HepG2 (cell line): ENCODE measurements at regions not wholly inside any gene's neighbourhood (a gene's known extent, or its start where the extent isn't known, plus 50 kb on each side); places are given as distances from the start of the nearest gene placed in this dataset.

Source experiments
- ATAC-seq: fragments of 200-7000 bp; cut with Tn5 transposase; 3 replicates; pipeline ENCODE4 v1.9.1; 2020; ENCODE audit warnings: mild to moderate bottlenecking, moderate library complexity
- BruUV-seq: library from RNA; stranded (reverse); fragments of 400-500 nt; replicated peaks from 2 replicates; lab custom pipeline; 2021; lab: Mats Ljungman, UMichigan
- CTCF ChIA-PET: fragments of 300-600 bp; formaldehyde crosslinking; extraction: SDS; loops from one replicate; lab custom pipeline; 2021; ENCODE audit warnings: low total read pairs, inconsistent platforms, low intra/inter-chr PET ratio; lab: Yijun Ruan, JAX
- POLR2A ChIA-PET: fragments of 350-600 bp; sonication (Branson Sonifier 250); formaldehyde crosslinking; loops from one replicate; lab custom pipeline; 2020; ENCODE audit warnings: antibody characterized with exemption, inconsistent platforms; lab: Yijun Ruan, JAX
- DNase-seq: peaks from one replicate; pipeline ENCODE4 v3.0.0-alpha.2; 2015; ENCODE audit warnings: low spot score
- FAIRE-seq: peaks from 3 replicates; lab custom pipeline; 2011; peaks lifted over from hg19 to GRCh38; lab: Jason Lieb, UNC
- H2AFZ ChIP-seq: one replicate; pipeline ENCODE4 v1.6.1; 2011; ENCODE audit warnings: low read length, inconsistent platforms
- H3K27ac ChIP-seq: fragments of 300-600 bp; 3 replicates; pipeline ENCODE4 v1.8.0; 2011; ENCODE audit warnings: mixed run types, mild to moderate bottlenecking, mixed read lengths, low read length, inconsistent platforms; ENCODE audit not compliant: insufficient read depth; ENCODE audit errors: extremely low read length
- H3K27me3 ChIP-seq, 2 experiments: fragments of 200-600 bp in 1 of 2; 2 replicates in 1 of 2; 3 replicates in 1 of 2; pipeline versions ENCODE4 v1.6.0 to v1.8.0; 2011; ENCODE audit warnings: low read length in 2 of 2, mild to moderate bottlenecking in 2 of 2, moderate library complexity in 2 of 2, inconsistent platforms in 1 of 2; ENCODE audit not compliant: insufficient read depth in 2 of 2, control insufficient read depth in 1 of 2
- H3K36me3 ChIP-seq, 2 experiments: fragments of 200-600 bp in 1 of 2; replicated peaks in 1 of 2; 2 replicates in 1 of 2; 3 replicates in 1 of 2; pipeline versions ENCODE4 v1.5.1 to v1.8.0; 2011; ENCODE audit warnings: low read length in 2 of 2, inconsistent platforms in 1 of 2; ENCODE audit not compliant: insufficient read depth in 2 of 2, control insufficient read depth in 1 of 2
- H3K4me1 ChIP-seq: 2 replicates; pipeline ENCODE4 v1.5.1; 2012; ENCODE audit warnings: low read length, inconsistent platforms; ENCODE audit not compliant: insufficient read depth
- H3K4me2 ChIP-seq: 2 replicates; pipeline ENCODE4 v1.6.0; 2011; ENCODE audit warnings: low read depth, low read length, inconsistent platforms
- H3K4me3 ChIP-seq, 3 experiments: fragments of 200-600 bp in 1 of 3; sonication (generic), shearing (Covaris generic) in 1 of 3; replicated peaks in 1 of 3; 2 replicates each; pipeline ENCODE4 v1.5.1; 2011 to 2016; ENCODE audit warnings: low read length in 3 of 3, inconsistent platforms in 2 of 3, low read depth in 2 of 3, mild to moderate bottlenecking in 2 of 3, control low read depth in 1 of 3, mixed read lengths in 1 of 3; ENCODE audit not compliant: insufficient read depth in 1 of 3
- H3K79me2 ChIP-seq: one replicate; pipeline ENCODE4 v1.6.1; 2011; ENCODE audit warnings: low read length, inconsistent platforms; ENCODE audit not compliant: insufficient read depth
- H3K9ac ChIP-seq: 2 replicates; pipeline ENCODE4 v1.6.0; 2011; ENCODE audit warnings: mild to moderate bottlenecking, low read depth, low read length, inconsistent platforms; ENCODE audit not compliant: insufficient read depth
- H3K9me3 ChIP-seq: 2 replicates; pipeline ENCODE4 v1.5.1; 2012; ENCODE audit warnings: mild to moderate bottlenecking, low read length
- H4K20me1 ChIP-seq: 2 replicates; pipeline ENCODE4 v1.6.0; 2011; ENCODE audit warnings: inconsistent platforms, mild to moderate bottlenecking, low read length, moderate library complexity; ENCODE audit not compliant: insufficient read depth
- BCLAF1 ChIP-seq: fragments of 450-650 bp; IDR thresholded peaks from 2 replicates; pipeline ENCODE4 v1.6.1; 2017; ENCODE audit warnings: mild to moderate bottlenecking
- KLF12 ChIP-seq: sonication (generic); formaldehyde crosslinking; IDR thresholded peaks from 2 replicates; pipeline ENCODE4 v1.4.0; 2020; ENCODE audit warnings: missing genetic modification reagents, borderline replicate concordance
- PHF5A ChIP-seq: IDR thresholded peaks from one replicate; pipeline ENCODE4 v1.6.1; 2018; ENCODE audit warnings: low read depth, missing genetic modification reagents; ENCODE audit not compliant: unreplicated experiment
- TAF1 ChIP-seq: sonication (generic); formaldehyde crosslinking; IDR thresholded peaks from 2 replicates; pipeline ENCODE4 v1.4.0; 2020; ENCODE audit warnings: missing genetic modification reagents
- TFE3 ChIP-seq: IDR thresholded peaks from 2 replicates; pipeline ENCODE4 v1.6.1; 2016
- ZMYM3 ChIP-seq: sonication (generic); formaldehyde crosslinking; IDR thresholded peaks from 2 replicates; pipeline ENCODE4 v1.5.1; 2020; ENCODE audit warnings: mild to moderate bottlenecking, missing genetic modification reagents
- ZNF275 ChIP-seq: sonication (generic); formaldehyde crosslinking; IDR thresholded peaks from 2 replicates; pipeline ENCODE4 v1.8.0; 2022; ENCODE audit warnings: missing genetic modification reagents, mild to moderate bottlenecking, inconsistent platforms, borderline replicate concordance
- ZNF326 ChIP-seq: sonication (generic); formaldehyde crosslinking; IDR thresholded peaks from 2 replicates; pipeline ENCODE4 v1.4.0; 2020; ENCODE audit warnings: missing genetic modification reagents, borderline replicate concordance
- ZNF414 ChIP-seq: sonication (generic); formaldehyde crosslinking; IDR thresholded peaks from 2 replicates; pipeline ENCODE4 v1.5.0; 2020; ENCODE audit warnings: missing genetic modification reagents
- ZNF44 ChIP-seq: sonication (generic); formaldehyde crosslinking; IDR thresholded peaks from 2 replicates; pipeline ENCODE4 v1.5.1; 2020; ENCODE audit warnings: mild to moderate bottlenecking, missing genetic modification reagents
- ZNF562 ChIP-seq: sonication (generic); formaldehyde crosslinking; IDR thresholded peaks from 2 replicates; pipeline ENCODE4 v1.8.0; 2022; ENCODE audit warnings: missing genetic modification reagents, borderline replicate concordance
- WGBS: methylation state at CpG from one replicate; pipeline ENCODE4 v1.1.6; 2017; ENCODE audit warnings: low lambda C conversion rate; 5-methylcytosine and 5-hydroxymethylcytosine counted together
- in situ Hi-C: cut with HindIII; loops from 2 replicates; pipeline ENCODE4 v1.10.0; 2017; ENCODE audit warnings: low pct_unique_long_range_greater_than_20kb; ENCODE audit not compliant: extremely low pct_ligation_motif_present
- intact Hi-C: fragments of 100-400 bp; cut with micrococcal nuclease; formaldehyde crosslinking; loops from one replicate; pipeline ENCODE4 v1.10.0; 2022; ENCODE audit not compliant: unreplicated experiment

- intact Hi-C loops, result no loop called here
Measured at GRCh38 chr2:12651641-12652040, 65.1 kb upstream of the TRIB2 start.

GRCh38 chr2:12652723-12653122 is 64.0 kb upstream of the TRIB2 start:
- Histone ChIP-seq H3K79me2 (no peaks in the 10 kb centered on the region), H2AFZ (no peak overlapping the region), H3K4me2 (no peak overlapping the region), H3K9me3 (no peaks in the 10 kb centered on the region), H3K27ac (no peak overlapping the region), H3K36me3 (no peaks in the 10 kb centered on the region), H3K9ac (no peak overlapping the region), H3K27me3 (no peaks in the 10 kb centered on the region), H3K4me3 (no peak overlapping the region), H4K20me1 (no peaks in the 10 kb centered on the region), H3K4me1 (no peaks in the 10 kb centered on the region)
- no peak for ATAC-seq
- CTCF ChIA-PET, result no interaction called here
- POLR2A ChIA-PET, result no interaction called here
- intact Hi-C loops, result no loop called here
- no TSS peak for BruUV-seq
- in situ Hi-C loops, result no loop called here
- FAIRE-seq, result no peak
- DNase-seq, result no peak
- WGBS, result 41% methylated on average over 9 of the region's 9 CpGs
- TF ChIP-seq ZNF562 (CRISPR knock-in tag), result no peak
- no peak for TF ChIP-seq ZMYM3 (CRISPR knock-in tag)
- no peak for TF ChIP-seq ZNF326 (CRISPR knock-in tag)
- no peak for TF ChIP-seq ZNF414 (CRISPR knock-in tag)
- TF ChIP-seq ZNF44 (CRISPR knock-in tag), result no peak
- TF ChIP-seq KLF12 (CRISPR knock-in tag), result no peak
- TF ChIP-seq PHF5A (CRISPR knock-in tag), result no peak
- no peak for TF ChIP-seq BCLAF1
- TF ChIP-seq TAF1 (CRISPR knock-in tag), result no peak
- no peak for TF ChIP-seq TFE3 (CRISPR knock-in tag)

More at GRCh38 chr2:12651641-12652040, 65.1 kb upstream of the TRIB2 start:
- H3K9ac ChIP-seq, result no peak overlapping the region
- H4K20me1 ChIP-seq, result no peaks in the 10 kb centered on the region
- no peak overlapping the region for H3K4me3 ChIP-seq
- H3K79me2 ChIP-seq, result no peaks in the 10 kb centered on the region
- H3K9me3 ChIP-seq, result no peaks in the 10 kb centered on the region
- in situ Hi-C loops, result no loop called here
- no TSS peak for BruUV-seq
- ChIA-PET POLR2A (no interaction called here), CTCF (no interaction called here)
- no peak for ATAC-seq
- no peaks in the 10 kb centered on the region for H3K36me3 ChIP-seq
- H2AFZ ChIP-seq, result no peak overlapping the region
- no peaks in the 10 kb centered on the region for H3K27me3 ChIP-seq
- 68% methylated on average over 8 of the region's 8 CpGs for WGBS
- H3K4me1 ChIP-seq, result no peaks in the 10 kb centered on the region
- TF ChIP-seq ZNF275 (CRISPR knock-in tag), result no peak
- FAIRE-seq, result no peak
- H3K27ac ChIP-seq, result no peak overlapping the region
- DNase-seq, result no peak
- no peak overlapping the region for H3K4me2 ChIP-seq
